GM12878 (cell line): ENCODE measurements at regions not wholly inside any gene's neighbourhood (a gene's known extent, or its start where the extent isn't known, plus 50 kb on each side); places are given as distances from the start of the nearest gene placed in this dataset.

Experiments
- SIN3A ChIP-seq: IDR thresholded peaks from 2 replicates; pipeline ENCODE4 v1.6.1; 2012; ENCODE audit warnings: low read depth, low read length, improper control_type of control experiment
- SRF ChIP-seq, 2 experiments: IDR thresholded peaks; 2 replicates each; pipeline ENCODE4 v1.6.1; 2011; ENCODE audit warnings: low read depth in 2 of 2, low read length in 2 of 2, mild to moderate bottlenecking in 1 of 2, moderate library complexity in 1 of 2
- TCF12 ChIP-seq: IDR thresholded peaks from 2 replicates; pipeline ENCODE4 v1.6.1; 2011; ENCODE audit warnings: low read depth, mild to moderate bottlenecking, low read length
- ZNF274 ChIP-seq: IDR thresholded peaks from one replicate; pipeline ENCODE4 v1.8.0; 2011; ENCODE audit not compliant: insufficient read length, insufficient read depth

GRCh38 chr16:55184619-55185018, 139.4 kb upstream of the IRX6 start:
- TF ChIP-seq TCF12 (no peak), ZNF274 (no peak), SRF (IDR thresholded peaks at IDR 0.05; ENCODE audit: low read depth in 2 of 2, low read length in 2 of 2) (no peak), SIN3A (no peak)
